GM12874 (cell line): ENCODE measurements at regions not wholly inside any gene's neighbourhood (a gene's known extent, or its start where the extent isn't known, plus 50 kb on each side); places are given as distances from the start of the nearest gene placed in this dataset.

Source experiments
- TF ChIP-seq, protein P1 (sequence below): IDR thresholded peaks from 2 replicates; pipeline ENCODE4 v1.5.1; 2011; ENCODE audit warnings: low read depth, mild to moderate bottlenecking, control low read depth, low read length, moderate library complexity; ENCODE audit not compliant: insufficient read depth

DNA sequence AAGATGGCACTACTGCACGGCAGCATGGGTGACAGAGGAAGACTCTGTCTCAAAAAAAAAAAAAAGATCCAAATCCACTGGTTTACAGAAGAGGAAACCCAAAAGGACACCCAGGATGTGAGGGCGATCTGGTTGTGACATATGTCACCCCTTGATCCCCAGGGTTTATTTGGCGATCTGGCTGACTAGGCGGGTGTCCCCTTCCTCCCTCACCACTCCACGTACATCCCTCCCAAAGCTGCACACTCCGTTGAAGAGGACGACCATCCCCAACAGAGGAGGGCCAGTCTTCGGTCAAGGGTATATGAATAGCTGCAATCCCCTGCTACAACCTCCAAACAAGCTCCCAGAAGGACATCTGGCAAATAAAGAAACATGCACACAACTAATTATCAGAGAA is 111.6 kb downstream of the HTR5A start:
- TF ChIP-seq, protein P1, sequence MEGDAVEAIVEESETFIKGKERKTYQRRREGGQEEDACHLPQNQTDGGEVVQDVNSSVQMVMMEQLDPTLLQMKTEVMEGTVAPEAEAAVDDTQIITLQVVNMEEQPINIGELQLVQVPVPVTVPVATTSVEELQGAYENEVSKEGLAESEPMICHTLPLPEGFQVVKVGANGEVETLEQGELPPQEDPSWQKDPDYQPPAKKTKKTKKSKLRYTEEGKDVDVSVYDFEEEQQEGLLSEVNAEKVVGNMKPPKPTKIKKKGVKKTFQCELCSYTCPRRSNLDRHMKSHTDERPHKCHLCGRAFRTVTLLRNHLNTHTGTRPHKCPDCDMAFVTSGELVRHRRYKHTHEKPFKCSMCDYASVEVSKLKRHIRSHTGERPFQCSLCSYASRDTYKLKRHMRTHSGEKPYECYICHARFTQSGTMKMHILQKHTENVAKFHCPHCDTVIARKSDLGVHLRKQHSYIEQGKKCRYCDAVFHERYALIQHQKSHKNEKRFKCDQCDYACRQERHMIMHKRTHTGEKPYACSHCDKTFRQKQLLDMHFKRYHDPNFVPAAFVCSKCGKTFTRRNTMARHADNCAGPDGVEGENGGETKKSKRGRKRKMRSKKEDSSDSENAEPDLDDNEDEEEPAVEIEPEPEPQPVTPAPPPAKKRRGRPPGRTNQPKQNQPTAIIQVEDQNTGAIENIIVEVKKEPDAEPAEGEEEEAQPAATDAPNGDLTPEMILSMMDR: no peak

DNA sequence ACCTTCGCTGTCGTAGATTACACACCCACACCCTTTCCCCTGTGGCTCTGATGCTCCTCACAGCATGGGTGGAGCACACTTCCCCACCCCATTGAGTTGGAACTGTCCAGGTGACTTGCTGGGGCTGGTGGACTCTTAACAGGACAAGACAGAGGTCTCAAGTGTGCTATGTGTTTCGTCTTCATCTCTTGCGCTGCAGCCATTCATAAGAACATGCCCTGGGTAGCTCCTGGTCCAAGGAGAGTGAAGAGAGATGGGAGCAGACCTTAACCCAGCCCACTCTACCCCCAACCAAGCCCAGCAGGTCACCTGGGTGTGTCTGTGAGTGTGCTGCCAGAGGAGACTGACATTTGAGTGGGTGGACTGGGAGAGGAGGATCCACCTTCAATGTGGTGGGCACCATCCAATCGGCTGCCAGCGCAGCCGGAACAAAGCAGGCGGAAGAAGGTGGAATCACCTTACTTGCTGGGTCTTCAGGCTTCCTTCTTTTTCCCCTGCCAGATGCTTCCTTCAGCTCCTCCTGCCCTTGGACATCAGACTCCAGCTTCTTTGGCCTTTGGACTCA is 112.4 kb downstream of the HTR5A start:
- TF ChIP-seq, protein P1: no peak

- TF ChIP-seq, protein P1: no peak
Measured at GRCh38 chr7:155183655-155184054, 113.5 kb downstream of the HTR5A start.

DNA sequence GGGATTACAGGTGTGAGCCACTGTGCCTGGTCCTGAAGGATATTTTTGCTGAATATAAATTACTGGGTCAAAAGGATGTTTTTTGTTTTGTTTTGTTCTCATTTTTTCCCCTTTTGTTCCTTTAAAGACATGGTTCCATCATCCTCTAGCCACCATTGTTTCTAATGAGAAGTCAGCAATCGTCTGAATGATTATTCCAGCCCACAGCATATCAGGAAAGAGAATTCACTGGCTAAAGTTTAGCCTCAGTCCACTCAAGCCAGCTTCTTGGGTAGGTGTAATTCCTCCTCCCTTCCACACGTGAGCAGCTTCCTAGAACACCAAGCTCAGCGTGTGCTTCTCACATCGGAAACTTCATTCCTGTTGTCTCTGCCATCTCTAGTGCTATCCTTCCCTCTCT is 112.8 kb upstream of the INSIG1 start:
- TF ChIP-seq, protein P1: no peak

GRCh38 chr7:155187061-155187785 is 110.5 kb upstream of the INSIG1 start:
- TF ChIP-seq, protein P1: no peak

DNA sequence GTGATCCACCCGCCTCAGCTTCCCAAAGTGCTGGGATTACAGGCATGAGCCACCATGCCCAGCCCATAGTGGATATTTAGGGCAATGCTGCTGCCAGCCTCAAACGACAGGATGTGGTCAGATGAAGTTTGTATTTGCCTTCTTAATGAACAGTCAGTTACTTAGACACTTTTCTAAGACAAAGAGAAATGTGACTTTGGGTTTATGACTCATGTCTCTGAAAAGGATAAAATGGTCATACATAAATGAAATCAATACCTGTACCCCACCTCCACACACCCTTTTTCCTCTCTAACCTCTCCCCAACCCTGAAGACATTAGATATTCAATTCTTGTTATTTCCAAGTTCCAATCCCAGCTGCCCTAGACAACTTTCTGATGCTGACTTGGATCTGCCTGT is 109.3 kb upstream of the INSIG1 start:
- TF ChIP-seq, protein P1: no peak

GRCh38 chr7:155188821-155189581 is 108.7 kb upstream of the INSIG1 start:
- TF ChIP-seq, protein P1: no peak
